Activated CD4-positive, alpha-beta T cell treated with anti-CD3 and anti-CD28 coated beads, Interleukin-10, Interleukin-2, amounts not matched to agents 100 ng/mL and 50 ng/mL, durations not matched to agents 16 hours and 8 hours (primary cell): ENCODE measurements at regions not wholly inside any gene's neighbourhood (a gene's known extent, or its start where the extent isn't known, plus 50 kb on each side); places are given as distances from the start of the nearest gene placed in this dataset.
"Not testable (repeated sequence)": the region's sequence is repeated elsewhere in the genome, so short reads cannot be mapped to it uniquely, and the experiment has no call there.

Experiments
- DNase-seq: peaks from one replicate; pipeline ENCODE4 v3.0.0-alpha.2; 2020

DNA sequence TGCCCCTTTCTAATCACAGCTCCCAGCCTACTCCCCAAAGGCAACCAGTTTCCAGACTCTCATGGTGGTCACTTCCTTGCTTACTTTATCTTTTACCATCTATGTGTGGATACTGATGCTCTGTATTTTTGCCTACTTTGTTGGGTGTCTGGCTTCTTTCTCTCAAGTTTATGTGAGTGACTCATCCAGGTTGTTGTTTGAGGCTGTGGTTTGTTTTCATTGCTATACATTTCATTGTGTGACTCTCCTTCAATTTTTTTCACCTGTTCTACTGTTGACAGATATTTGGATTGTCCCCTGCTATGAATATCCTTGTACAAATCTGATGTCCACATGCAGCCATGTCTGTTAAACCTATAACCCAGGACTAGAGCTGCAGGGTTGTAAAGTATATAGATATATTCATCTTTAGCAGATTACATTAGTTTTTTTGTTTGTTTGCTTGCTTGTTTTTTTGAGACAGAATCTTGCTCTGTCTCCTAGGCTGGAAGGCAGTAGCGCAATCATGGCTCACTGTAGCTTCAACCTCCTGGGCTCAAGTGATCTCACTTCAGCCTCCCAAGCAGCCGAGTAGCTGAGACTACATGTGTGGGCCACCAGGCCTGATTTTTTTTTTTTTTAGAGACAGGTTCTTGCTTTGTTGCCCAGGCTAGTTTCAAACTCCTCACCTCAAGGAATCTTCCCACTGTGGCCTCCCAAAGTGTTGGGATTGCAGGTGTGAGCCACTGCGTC lies 72.9 kb upstream of the EEF1E1 start:
- DNase-seq, result no peak

DNA sequence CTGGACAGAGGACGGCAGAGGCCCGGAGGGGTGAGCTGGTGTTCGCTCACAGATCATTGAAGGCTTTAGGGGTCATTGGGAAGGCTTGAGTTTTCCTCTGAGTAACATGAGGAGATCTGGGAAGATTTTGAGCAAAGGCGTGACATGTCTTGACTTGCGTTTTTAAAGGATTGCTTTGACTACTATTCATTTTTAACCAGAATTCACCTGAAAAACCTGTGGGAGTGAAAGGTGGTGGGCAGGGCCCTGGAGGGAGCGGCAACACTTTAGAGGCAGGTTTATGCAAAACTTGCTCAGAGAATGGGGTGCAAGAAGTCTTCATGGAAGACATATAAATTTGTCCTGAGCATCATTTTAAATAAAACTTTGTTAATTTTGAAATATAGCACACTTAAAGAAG lies 72.2 kb upstream of the EEF1E1 start:
- DNase-seq, result no peak

DNA sequence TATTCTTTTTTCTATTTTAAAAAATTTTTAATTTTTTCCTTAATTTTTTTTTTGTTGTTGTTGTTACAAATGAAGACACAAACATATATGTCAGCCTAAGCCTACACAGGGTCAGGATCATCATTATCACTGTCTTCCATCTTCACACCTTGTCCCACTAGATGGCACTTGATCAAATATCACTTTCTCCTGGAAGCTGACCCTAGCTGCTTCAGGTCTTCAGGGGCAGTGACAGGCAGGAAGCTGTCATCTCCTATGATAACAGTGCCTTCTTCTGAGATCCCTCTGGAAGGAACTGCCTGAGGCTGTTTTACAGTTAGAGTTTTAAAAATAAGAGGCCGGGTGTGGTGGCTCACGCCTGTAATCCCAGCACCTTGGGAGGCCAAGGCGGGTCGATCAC lies 70.2 kb upstream of the EEF1E1 start:
- no peak for DNase-seq

DNA sequence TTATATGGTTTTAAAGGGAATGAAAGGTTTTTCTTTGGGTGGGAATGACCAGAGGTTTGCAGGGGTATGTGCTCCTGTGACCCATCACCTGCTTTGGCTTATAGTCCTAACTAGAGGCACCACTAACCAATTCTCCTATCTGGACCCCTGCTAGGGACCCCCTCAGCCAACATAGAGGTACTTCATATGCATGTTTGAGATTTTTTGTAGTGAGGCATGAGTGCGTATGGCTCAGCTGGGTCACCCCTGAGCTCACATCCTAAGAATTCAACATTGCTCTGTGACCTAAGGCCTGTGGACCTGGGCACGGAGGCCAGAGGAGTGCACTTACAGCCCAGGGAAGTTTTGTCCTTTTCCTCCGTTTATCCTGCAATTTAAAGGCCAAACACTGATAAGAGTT lies 68.4 kb upstream of the EEF1E1 start:
- no peak for DNase-seq

DNA sequence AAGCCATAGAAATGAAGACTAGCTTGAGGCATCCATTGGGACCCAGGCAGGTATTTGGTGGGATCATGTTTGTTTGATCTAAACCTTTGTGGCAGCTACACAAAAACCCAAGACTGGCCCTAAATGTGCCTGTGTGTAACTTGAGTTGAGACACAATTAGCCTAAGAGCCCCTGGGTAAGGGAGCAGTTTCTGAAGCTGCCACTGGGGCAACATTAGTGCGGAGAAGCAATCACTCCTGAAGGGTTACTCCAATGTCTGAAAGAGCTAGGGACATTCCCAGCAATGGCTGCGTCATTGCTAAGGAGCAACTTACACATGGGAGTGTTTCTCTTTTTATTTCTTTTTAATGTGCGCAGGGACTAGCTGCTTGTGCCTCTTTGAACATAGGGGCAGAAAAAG lies 67.9 kb upstream of the EEF1E1 start:
- no peak for DNase-seq

DNA sequence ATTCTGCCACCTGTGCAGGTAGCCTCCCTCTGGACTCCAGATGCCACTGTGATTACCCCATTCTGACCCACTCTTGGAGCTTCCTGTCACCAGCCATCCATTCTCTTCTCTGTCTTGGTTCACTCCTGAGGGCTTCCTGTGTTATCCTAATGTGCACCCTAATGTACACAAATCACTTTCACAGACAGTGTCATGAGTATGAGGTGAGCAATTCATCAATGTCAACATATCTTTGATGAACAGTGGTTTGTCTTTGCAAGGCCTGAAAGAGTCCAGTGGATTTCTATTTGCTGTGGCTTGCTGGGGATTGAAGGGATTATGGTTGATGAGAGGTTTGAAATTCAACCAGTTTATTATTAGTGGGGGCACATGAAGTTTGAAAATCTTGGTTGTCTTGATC lies 63.8 kb upstream of the EEF1E1 start:
- no peak for DNase-seq

DNA sequence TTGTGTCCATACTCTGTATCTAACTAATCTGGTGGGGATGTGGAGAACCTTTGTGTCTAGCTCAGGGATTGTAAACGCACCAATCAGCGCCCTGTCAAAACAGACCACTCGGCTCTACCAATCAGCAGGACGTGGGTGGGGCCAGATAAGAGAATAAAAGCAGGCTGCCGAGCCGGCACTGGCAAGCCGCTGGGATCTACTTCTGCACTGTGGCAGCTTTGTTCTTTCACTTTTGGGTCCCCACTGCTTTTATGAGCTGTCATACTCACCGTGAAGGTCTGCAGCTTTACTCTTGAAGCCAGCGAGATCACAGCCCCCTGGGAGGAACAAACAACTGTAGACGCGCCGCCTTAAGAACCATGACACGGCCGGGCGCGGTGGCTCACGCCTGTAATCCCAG lies 62.7 kb upstream of the EEF1E1 start:
- DNase-seq, result not testable (repeated sequence)

DNA sequence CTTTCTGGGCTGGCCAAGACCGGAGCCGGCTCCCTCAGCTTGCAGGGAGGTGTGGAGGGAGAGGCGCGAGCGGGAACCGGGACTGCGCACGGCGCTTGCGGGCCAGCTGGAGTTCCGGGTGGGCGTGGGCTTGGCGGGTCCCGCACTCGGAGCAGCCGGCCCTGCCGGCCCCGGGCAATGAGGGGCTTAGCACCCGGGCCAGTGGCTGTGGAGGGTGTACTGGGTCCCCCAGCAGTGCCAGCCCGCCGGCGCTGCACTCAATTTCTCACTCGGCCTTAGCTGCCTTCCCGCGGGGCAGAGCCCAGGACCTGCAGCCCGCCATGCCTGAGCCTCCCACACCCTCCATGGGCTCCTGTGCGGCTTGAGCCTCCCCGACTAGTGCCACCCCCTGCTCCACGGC lies 61.9 kb upstream of the EEF1E1 start:
- DNase-seq, result not testable (repeated sequence)

DNA sequence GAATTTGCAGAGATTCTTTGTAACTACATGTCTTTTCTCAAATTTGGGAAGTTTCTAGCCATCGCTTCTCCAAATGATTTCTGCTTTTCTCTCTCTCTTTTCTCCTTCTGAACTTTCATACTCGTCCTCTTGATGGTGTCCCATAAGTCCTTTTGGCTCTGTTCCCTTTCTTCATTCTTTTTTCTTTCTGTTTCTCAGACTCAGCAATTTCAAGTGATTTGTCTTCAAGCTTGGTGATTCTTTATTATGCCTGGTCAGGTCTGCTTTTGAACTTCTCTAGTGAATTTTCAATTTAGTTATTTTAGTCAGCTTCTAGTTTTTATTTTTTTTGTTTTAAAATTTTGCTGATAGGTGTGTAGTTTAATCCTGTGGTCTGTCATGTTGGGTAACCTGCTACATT lies 57.6 kb upstream of the EEF1E1 start:
- DNase-seq, result no peak

DNA sequence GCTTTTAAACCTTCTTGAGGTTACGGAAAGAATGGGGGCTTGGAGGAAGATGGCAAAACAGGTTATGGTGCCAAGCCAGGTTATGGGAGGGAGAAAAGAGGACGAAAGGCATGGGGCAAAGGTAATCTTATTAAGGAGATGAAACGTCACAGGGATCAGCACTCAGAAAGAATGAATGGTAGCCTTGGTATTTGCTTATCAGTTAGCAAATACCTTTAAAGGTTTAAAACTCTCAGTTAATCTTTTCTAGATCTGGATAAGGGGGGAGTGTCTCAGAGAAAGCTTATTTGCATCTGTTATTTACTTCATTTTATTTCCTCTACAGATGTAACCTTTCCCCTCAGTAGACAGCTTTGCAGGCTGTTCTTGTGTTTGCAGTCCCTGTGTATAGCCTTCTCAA lies 55.5 kb upstream of the EEF1E1 start:
- no peak for DNase-seq

DNA sequence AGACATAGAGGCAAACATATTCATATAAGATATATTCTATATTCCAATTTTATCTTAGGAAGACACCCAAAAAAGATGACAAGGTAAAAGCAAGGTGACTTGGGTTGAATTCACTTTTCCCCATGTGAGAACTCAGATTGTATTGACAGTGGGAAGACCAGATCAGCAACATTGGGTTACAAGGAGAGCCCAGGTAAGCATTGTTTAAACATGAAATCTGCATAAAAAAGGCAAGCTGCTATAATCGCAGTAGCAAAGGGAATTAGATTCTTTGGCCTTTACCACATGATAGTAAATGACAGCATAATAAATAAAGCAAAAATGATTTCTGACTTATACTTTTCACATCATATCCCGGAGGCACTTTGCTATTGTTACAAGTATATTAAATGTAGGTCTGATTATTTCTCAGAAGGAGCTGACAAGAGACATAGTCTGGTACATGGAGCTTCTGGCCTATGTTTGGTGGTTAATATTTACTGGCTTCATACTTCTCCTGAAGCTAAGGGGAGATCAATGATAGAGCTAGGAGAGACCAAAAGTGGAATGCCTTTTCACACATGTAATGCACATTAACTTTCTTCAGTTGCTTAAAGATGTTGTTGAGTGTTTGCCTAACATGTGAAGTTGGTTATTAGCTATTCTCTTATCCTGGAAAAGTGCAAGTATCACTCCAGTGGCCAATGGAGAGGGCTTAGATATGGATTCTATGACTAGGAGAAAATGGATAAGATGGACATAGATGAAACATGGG lies 53.1 kb upstream of the EEF1E1 start:
- DNase-seq, result no peak
